PC-3 (cell line): ENCODE measurements at regions not wholly inside any gene's neighbourhood (a gene's known extent, or its start where the extent isn't known, plus 50 kb on each side); places are given as distances from the start of the nearest gene placed in this dataset.

ENCODE experiments used
- ATAC-seq: fragments of 200-7000 bp; cut with Tn5 transposase; 2 replicates; pipeline ENCODE4 v1.9.1; 2020; ENCODE audit warnings: mild to moderate bottlenecking, moderate library complexity
- BruUV-seq: library from RNA; stranded (reverse); fragments of 400-500 nt; replicated peaks from 2 replicates; lab custom pipeline; 2021; lab: Mats Ljungman, UMichigan
- CTCF ChIA-PET: fragments of 300-600 bp; sonication (Branson Sonifier 250); formaldehyde crosslinking; loops from one replicate; lab custom pipeline; 2022; ENCODE audit warnings: antibody characterized with exemption; lab: Charles Lee
- POLR2A ChIA-PET: fragments of 300-600 bp; sonication (Branson Sonifier 250); formaldehyde crosslinking; loops from one replicate; lab custom pipeline; 2022; ENCODE audit warnings: antibody characterized with exemption; ENCODE audit not compliant: unreplicated experiment; lab: Charles Lee
- DNase-seq: peaks from one replicate; pipeline ENCODE4 v3.0.0-alpha.2; 2015
- H2AFZ ChIP-seq: fragments of 300-600 bp; sonication (generic); 2 replicates; pipeline ENCODE4 v1.6.0; 2016; ENCODE audit warnings: antibody characterized with exemption, low read length
- H3F3A ChIP-seq: fragments of 300-600 bp; sonication (generic); one replicate; pipeline ENCODE4 v1.6.0; 2017; ENCODE audit warnings: antibody characterized with exemption, low read length, control low read depth, mild to moderate bottlenecking; ENCODE audit not compliant: unreplicated experiment
- H3K27ac ChIP-seq: fragments of 300-600 bp; sonication (generic); 2 replicates; pipeline ENCODE4 v1.5.1; 2016; ENCODE audit warnings: mild to moderate bottlenecking, low read length
- H3K27me3 ChIP-seq: fragments of 300-600 bp; sonication (generic); 2 replicates; pipeline ENCODE4 v1.6.1; 2016; ENCODE audit warnings: low read length, mixed read lengths
- H3K36me3 ChIP-seq: fragments of 300-600 bp; sonication (generic); 2 replicates; pipeline ENCODE4 v1.6.1; 2016; ENCODE audit warnings: low read depth, mixed run types, low read length, mixed read lengths
- H3K4me1 ChIP-seq: fragments of 300-600 bp; sonication (generic); 2 replicates; pipeline ENCODE4 v1.5.1; 2016; ENCODE audit warnings: low read length; ENCODE audit not compliant: insufficient read depth
- H3K4me2 ChIP-seq: fragments of 300-600 bp; sonication (generic); 2 replicates; pipeline ENCODE4 v1.6.0; 2016; ENCODE audit warnings: low read length
- H3K4me3 ChIP-seq: fragments of 300-600 bp; sonication (generic); 2 replicates; pipeline ENCODE4 v1.5.1; 2016; ENCODE audit warnings: mild to moderate bottlenecking, low read length, mixed read lengths
- H3K79me2 ChIP-seq: fragments of 300-600 bp; sonication (generic); 2 replicates; pipeline ENCODE4 v1.6.1; 2017; ENCODE audit warnings: low read length, mixed read lengths
- H3K9ac ChIP-seq: fragments of 300-600 bp; sonication (generic); 2 replicates; pipeline ENCODE4 v1.6.0; 2016; ENCODE audit warnings: mild to moderate bottlenecking, low read length
- H3K9me2 ChIP-seq: fragments of 300-600 bp; sonication (generic); replicated peaks from 2 replicates; pipeline ENCODE4 v1.6.1; 2016; ENCODE audit warnings: mixed run types, low read length, mixed read lengths
- H3K9me3 ChIP-seq: fragments of 300-600 bp; sonication (generic); 2 replicates; pipeline ENCODE4 v1.6.1; 2016; ENCODE audit warnings: low read length, mixed read lengths
- H4K20me1 ChIP-seq: fragments of 300-600 bp; sonication (generic); 2 replicates; pipeline ENCODE4 v1.6.1; 2016; ENCODE audit warnings: low read length, mixed read lengths
- EZH2 ChIP-seq: fragments of 300-600 bp; sonication (generic); IDR thresholded peaks from one replicate; pipeline ENCODE4 v1.6.1; 2017; ENCODE audit warnings: antibody characterized with exemption, mild to moderate bottlenecking, low read length; ENCODE audit not compliant: unreplicated experiment
- EZH2phosphoT487 ChIP-seq: fragments of 300-600 bp; sonication (generic); IDR thresholded peaks from 2 replicates; pipeline ENCODE4 v1.6.1; 2018; ENCODE audit warnings: mild to moderate bottlenecking, antibody characterized with exemption, low read length, borderline replicate concordance
- intact Hi-C: fragments of 100-400 bp; cut with micrococcal nuclease; formaldehyde crosslinking; loops from 2 replicates; pipeline ENCODE4 v1.9.0; 2023
- TF ChIP-seq, protein P1 (sequence below): fragments of 300-600 bp; sonication (generic); conservative IDR thresholded peaks from 2 replicates; pipeline ENCODE4 v1.5.1; 2017; ENCODE audit warnings: antibody characterized with exemption, low read depth, mild to moderate bottlenecking, low read length

DNA sequence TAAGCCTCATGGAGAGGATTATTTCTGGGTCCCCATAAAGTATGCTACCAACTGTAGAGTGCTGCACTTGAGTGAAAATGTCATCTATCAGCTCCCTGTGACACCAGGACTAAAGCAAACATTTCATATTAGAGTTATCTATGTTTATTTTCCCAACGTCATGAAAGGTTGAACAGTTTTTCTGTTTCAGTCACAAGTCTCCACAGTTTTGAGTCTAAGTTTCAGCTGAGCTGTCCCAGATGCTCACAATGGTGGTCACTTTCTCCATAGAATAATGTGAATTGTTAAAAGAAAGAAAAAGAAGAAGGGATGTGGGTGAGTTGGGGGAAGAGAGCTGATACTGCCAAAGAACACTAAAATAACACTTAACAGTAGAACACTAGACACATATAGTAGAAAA, 126.3 kb upstream of the C9orf72 start:
- ChIA-PET POLR2A (no interaction called here), CTCF (no interaction called here)
- no TSS peak for BruUV-seq
- Histone ChIP-seq H3K4me1 (peaks cover 12% of the 10 kb centered on the region), H3K9me3 (no peaks in the 10 kb centered on the region), H3F3A (no peaks in the 10 kb centered on the region), H3K9me2 (no peaks in the 10 kb centered on the region), H3K79me2 (no peaks in the 10 kb centered on the region), H3K4me3 (no peak overlapping the region), H3K9ac (no peak overlapping the region), H4K20me1 (no peaks in the 10 kb centered on the region), H3K27ac (no peak overlapping the region), H2AFZ (no peak overlapping the region), H3K36me3 (no peaks in the 10 kb centered on the region), H3K27me3 (no peaks in the 10 kb centered on the region), H3K4me2 (no peak overlapping the region)
- DNase-seq (no peak), ATAC-seq (no peak)
- intact Hi-C loops = loop anchor here (5.0 kb wide), 1 partner anchor 72 kb away; no protein-coding TSS in a partner anchor
- TF ChIP-seq, protein P1, sequence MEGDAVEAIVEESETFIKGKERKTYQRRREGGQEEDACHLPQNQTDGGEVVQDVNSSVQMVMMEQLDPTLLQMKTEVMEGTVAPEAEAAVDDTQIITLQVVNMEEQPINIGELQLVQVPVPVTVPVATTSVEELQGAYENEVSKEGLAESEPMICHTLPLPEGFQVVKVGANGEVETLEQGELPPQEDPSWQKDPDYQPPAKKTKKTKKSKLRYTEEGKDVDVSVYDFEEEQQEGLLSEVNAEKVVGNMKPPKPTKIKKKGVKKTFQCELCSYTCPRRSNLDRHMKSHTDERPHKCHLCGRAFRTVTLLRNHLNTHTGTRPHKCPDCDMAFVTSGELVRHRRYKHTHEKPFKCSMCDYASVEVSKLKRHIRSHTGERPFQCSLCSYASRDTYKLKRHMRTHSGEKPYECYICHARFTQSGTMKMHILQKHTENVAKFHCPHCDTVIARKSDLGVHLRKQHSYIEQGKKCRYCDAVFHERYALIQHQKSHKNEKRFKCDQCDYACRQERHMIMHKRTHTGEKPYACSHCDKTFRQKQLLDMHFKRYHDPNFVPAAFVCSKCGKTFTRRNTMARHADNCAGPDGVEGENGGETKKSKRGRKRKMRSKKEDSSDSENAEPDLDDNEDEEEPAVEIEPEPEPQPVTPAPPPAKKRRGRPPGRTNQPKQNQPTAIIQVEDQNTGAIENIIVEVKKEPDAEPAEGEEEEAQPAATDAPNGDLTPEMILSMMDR = no peak
- no peak for TF ChIP-seq EZH2
- TF ChIP-seq EZH2phosphoT487 = no peak

DNA sequence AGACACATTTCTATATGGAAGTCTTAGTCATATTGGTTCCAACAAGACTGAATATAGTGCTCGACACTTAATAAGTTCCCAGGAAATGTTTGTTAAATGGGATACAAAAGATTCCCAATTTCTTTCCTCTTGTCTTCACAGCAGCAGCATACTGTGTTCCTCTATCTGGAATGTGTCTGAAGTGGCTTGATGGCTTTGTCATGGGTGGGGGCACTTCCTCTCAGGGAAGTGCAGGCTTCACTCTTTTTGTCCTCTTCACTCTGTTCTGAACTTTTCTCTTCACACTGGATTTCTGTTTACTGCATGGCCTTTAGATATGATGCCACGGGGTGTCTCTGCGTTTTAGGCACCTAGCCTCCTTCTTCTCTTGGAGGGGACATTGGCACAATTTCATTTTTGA, 127.7 kb upstream of the C9orf72 start:
- no peak overlapping the region for H3K27ac ChIP-seq
- no peaks in the 10 kb centered on the region for H4K20me1 ChIP-seq
- H3K27me3 ChIP-seq = no peaks in the 10 kb centered on the region
- H3K36me3 ChIP-seq = no peaks in the 10 kb centered on the region
- intact Hi-C loops = loop anchor here (5.0 kb wide), 1 partner anchor 74 kb away; no protein-coding TSS in a partner anchor
- peaks cover 12% of the 10 kb centered on the region for H3K4me1 ChIP-seq
- 0 out of 2 replicates have a peak overlapping the region, but pooled peaks have one; percentile 43 for H3K4me3 ChIP-seq
- no peaks in the 10 kb centered on the region for H3K79me2 ChIP-seq
- ChIA-PET CTCF (no interaction called here), POLR2A (no interaction called here)
- H3F3A ChIP-seq = no peaks in the 10 kb centered on the region
- DNase-seq = no peak
- BruUV-seq = no TSS peak
- no peaks in the 10 kb centered on the region for H3K9me3 ChIP-seq
- no peak for ATAC-seq
- H3K9ac ChIP-seq = no peak overlapping the region
- H3K4me2 ChIP-seq = peak overlapping the region; percentile 70
- TF ChIP-seq, protein P1 = no peak
- TF ChIP-seq EZH2 (no peak), EZH2phosphoT487 (no peak)
- H3K9me2 ChIP-seq = no peaks in the 10 kb centered on the region
- peak overlapping the region; percentile 61 for H2AFZ ChIP-seq

DNA sequence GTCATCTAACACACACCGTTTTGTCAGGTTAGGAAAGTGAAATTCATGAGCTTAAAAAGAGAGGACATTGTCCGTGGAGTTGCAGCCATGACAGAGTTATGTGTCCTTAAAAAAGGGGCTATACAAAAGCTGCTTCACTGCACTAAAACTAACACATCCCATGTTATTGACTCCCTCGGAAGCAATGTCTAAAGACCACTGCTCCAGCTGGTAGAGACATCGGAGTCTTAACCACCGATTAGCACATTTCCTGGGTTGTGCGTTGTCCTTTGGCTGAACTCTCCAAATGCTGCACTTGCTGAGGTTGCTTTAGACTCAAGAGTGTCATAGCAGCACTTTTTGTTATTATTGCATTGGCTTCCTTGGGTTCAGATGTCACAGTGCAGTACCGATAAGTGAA, 128.3 kb upstream of the C9orf72 start:
- Histone ChIP-seq H3K4me1 (peaks cover 12% of the 10 kb centered on the region), H2AFZ (peak overlapping the region; percentile 61), H3K9ac (no peak overlapping the region), H3K36me3 (no peaks in the 10 kb centered on the region), H3K79me2 (no peaks in the 10 kb centered on the region), H3K27me3 (no peaks in the 10 kb centered on the region), H3K9me3 (no peaks in the 10 kb centered on the region), H4K20me1 (no peaks in the 10 kb centered on the region), H3K9me2 (no peaks in the 10 kb centered on the region), H3F3A (no peaks in the 10 kb centered on the region), H3K27ac (no peak overlapping the region), H3K4me3 (peak overlapping the region; percentile 43), H3K4me2 (peak overlapping the region; percentile 70)
- BruUV-seq = no TSS peak
- CTCF ChIA-PET = no interaction called here
- peak; percentile 50; the same call in 1 of the 2 replicates for ATAC-seq
- POLR2A ChIA-PET = no interaction called here
- TF ChIP-seq EZH2 (no peak), EZH2phosphoT487 (no peak)
- TF ChIP-seq, protein P1 = no peak
- intact Hi-C loops = loop anchor here (5.0 kb wide), 1 partner anchor 74 kb away; no protein-coding TSS in a partner anchor
- DNase-seq = peak; percentile 51
